Pulmonary artery endothelial cell (primary cell): ENCODE measurements at regions not wholly inside any gene's neighbourhood (a gene's known extent, or its start where the extent isn't known, plus 50 kb on each side); places are given as distances from the start of the nearest gene placed in this dataset.
"Not testable (repeated sequence)": the region's sequence is repeated elsewhere in the genome, so short reads cannot be mapped to it uniquely, and the experiment has no call there.

Source experiments
- DNase-seq: peaks from one replicate; pipeline ENCODE4 v3.0.0-alpha.2; 2011; ENCODE audit warnings: low read depth, low spot score

- DNase-seq: no peak
Measured at GRCh38 chr5:16987776-16988175, 51.7 kb upstream of the MYO10 start.

- DNase-seq: not testable (repeated sequence)
Measured at GRCh38 chr5:16990817-16991520, 54.9 kb upstream of the MYO10 start.

GRCh38 chr5:16992006-16992405 is 55.9 kb upstream of the MYO10 start:
- no peak for DNase-seq

- peak; percentile 44 for DNase-seq
Measured at GRCh38 chr5:16992444-16992843, 56.4 kb upstream of the MYO10 start.

GRCh38 chr5:16994565-16994964 is 58.5 kb upstream of the MYO10 start:
- no peak for DNase-seq

GRCh38 chr5:16995372-16995771 is 59.3 kb upstream of the MYO10 start:
- peak; percentile 63 for DNase-seq

GRCh38 chr5:17000291-17000939 is 64.3 kb upstream of the MYO10 start:
- no peak for DNase-seq

- DNase-seq: no peak
Measured at GRCh38 chr5:17001428-17001827, 65.3 kb upstream of the MYO10 start.

GRCh38 chr5:17004441-17005106 is 68.5 kb upstream of the MYO10 start:
- no peak for DNase-seq

GRCh38 chr5:17005107-17005828 is 69.2 kb upstream of the MYO10 start:
- no peak for DNase-seq

GRCh38 chr5:17012289-17012688 is 76.2 kb upstream of the MYO10 start:
- no peak for DNase-seq

- DNase-seq: no peak
Measured at GRCh38 chr5:17014686-17015085, 78.6 kb upstream of the MYO10 start.

- no peak for DNase-seq
Measured at GRCh38 chr5:17018871-17019270, 82.8 kb upstream of the MYO10 start.

GRCh38 chr5:17019324-17019723 is 83.2 kb upstream of the MYO10 start:
- no peak for DNase-seq

GRCh38 chr5:17020678-17021601 is 84.9 kb upstream of the MYO10 start:
- no peak for DNase-seq

- DNase-seq: no peak
Measured at GRCh38 chr5:17021602-17021932, 85.5 kb upstream of the MYO10 start.

GRCh38 chr5:17022296-17022695 is 86.2 kb upstream of the MYO10 start:
- DNase-seq: no peak

- DNase-seq: no peak
Measured at GRCh38 chr5:17024686-17025180, 88.6 kb upstream of the MYO10 start.

GRCh38 chr5:17031659-17032277 is 95.7 kb upstream of the MYO10 start:
- DNase-seq: not testable (repeated sequence)

- not testable (repeated sequence) for DNase-seq
Measured at GRCh38 chr5:17032314-17032985, 96.4 kb upstream of the MYO10 start.
